ENCODE measurements at regions not wholly inside any gene's neighbourhood (a gene's known extent, or its start where the extent isn't known, plus 50 kb on each side); places are given as distances from the start of the nearest gene placed in this dataset.

DNA sequence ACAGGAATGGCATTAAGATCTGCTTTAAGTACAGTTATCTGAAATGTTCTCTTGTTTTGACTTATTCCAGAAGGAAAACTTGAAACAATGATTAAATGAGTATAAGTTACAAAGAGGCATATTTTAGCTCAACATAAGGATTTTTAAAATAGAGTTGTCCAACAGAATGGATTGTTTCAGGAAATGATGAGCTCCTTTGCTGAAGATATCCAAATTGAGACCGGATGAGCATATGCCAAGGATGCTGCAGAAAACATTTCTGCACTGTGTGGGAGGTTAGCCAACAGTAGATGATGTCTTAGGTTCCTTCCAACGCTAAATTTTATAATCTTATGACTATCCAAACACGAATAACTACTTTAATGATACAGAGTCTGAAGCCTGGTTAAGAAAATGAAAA lies 226.5 kb upstream of the NANOGP8 start:
- DNase-seq (no peak), ATAC-seq (no peak)
- no peaks in the 10 kb centered on the region for H3K36me3 ChIP-seq (ENCODE audit: control insufficient read depth, insufficient read depth, low read length)
- no peaks in the 10 kb centered on the region for H3K4me1 ChIP-seq (ENCODE audit: control insufficient read depth, insufficient read depth, low read length)
- H3K9me3 Mint-ChIP-seq: peaks cover 3 to 9% of the 10 kb centered on the region in 2 donors
- WGBS (ENCODE audit: insufficient coverage): 79% methylated on average over 1 of the region's 3 CpGs
- H3K27ac Mint-ChIP-seq: no peak overlapping the region
- H3K9me3 ChIP-seq (ENCODE audit: control insufficient read depth, insufficient read depth, low read length): no peaks in the 10 kb centered on the region
- intact Hi-C loops (cut with micrococcal nuclease): no loop called here
- TF ChIP-seq, protein P1, sequence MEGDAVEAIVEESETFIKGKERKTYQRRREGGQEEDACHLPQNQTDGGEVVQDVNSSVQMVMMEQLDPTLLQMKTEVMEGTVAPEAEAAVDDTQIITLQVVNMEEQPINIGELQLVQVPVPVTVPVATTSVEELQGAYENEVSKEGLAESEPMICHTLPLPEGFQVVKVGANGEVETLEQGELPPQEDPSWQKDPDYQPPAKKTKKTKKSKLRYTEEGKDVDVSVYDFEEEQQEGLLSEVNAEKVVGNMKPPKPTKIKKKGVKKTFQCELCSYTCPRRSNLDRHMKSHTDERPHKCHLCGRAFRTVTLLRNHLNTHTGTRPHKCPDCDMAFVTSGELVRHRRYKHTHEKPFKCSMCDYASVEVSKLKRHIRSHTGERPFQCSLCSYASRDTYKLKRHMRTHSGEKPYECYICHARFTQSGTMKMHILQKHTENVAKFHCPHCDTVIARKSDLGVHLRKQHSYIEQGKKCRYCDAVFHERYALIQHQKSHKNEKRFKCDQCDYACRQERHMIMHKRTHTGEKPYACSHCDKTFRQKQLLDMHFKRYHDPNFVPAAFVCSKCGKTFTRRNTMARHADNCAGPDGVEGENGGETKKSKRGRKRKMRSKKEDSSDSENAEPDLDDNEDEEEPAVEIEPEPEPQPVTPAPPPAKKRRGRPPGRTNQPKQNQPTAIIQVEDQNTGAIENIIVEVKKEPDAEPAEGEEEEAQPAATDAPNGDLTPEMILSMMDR (IDR thresholded peaks at IDR 0.05): no peak
- H3K36me3 Mint-ChIP-seq: no peaks in the 10 kb centered on the region
- no peak overlapping the region for H3K4me3 Mint-ChIP-seq
- H3K27me3 ChIP-seq (ENCODE audit: control insufficient read depth, insufficient read depth, low read length): no peaks in the 10 kb centered on the region
- no peak overlapping the region for H3K27ac ChIP-seq (ENCODE audit: low read length)
- no peak overlapping the region for H3K4me3 ChIP-seq (ENCODE audit: low read length)
- no peaks in the 10 kb centered on the region for H3K4me1 Mint-ChIP-seq
- H3K27me3 Mint-ChIP-seq (ENCODE audit: low read depth in 2 of 2): no peaks in the 10 kb centered on the region

DNA sequence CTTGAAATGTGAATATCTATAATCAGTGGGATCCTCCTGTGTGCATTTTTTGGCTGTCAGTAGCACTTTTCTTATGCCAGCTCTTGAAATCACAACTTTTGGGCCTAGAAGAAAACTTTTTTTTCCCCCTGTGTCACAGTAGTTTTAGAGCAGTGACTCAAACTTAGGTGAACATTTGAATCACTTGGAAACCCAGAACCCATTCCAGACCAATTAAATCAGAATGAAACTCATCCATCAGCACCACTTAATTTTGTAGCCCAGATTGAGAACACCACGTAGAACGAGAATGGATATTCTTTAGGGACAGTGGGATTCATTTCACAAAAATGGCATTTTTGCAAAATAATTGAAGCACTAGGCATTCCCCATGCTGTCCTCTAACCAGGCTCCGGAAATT lies 224.8 kb upstream of the NANOGP8 start:
- intact Hi-C loops (cut with micrococcal nuclease): no loop called here
- Mint-ChIP-seq H3K4me1 (no peaks in the 10 kb centered on the region), H3K27ac (no peak overlapping the region), H3K36me3 (no peaks in the 10 kb centered on the region), H3K27me3 (ENCODE audit: low read depth in 2 of 2) (no peaks in the 10 kb centered on the region), H3K4me3 (no peak overlapping the region), H3K9me3 (peaks cover 2 to 5% of the 10 kb centered on the region in 2 donors)
- DNase-seq (no peak), ATAC-seq (no peak)
- Histone ChIP-seq H3K36me3 (ENCODE audit: control insufficient read depth, insufficient read depth, low read length) (no peaks in the 10 kb centered on the region), H3K4me1 (ENCODE audit: control insufficient read depth, insufficient read depth, low read length) (no peaks in the 10 kb centered on the region), H3K4me3 (ENCODE audit: low read length) (no peak overlapping the region), H3K27ac (ENCODE audit: low read length) (no peak overlapping the region), H3K9me3 (ENCODE audit: control insufficient read depth, insufficient read depth, low read length) (no peaks in the 10 kb centered on the region), H3K27me3 (ENCODE audit: control insufficient read depth, insufficient read depth, low read length) (no peaks in the 10 kb centered on the region)
- TF ChIP-seq, protein P1 (IDR thresholded peaks at IDR 0.05): no peak
- WGBS (ENCODE audit: insufficient coverage): 84% methylated on average over 3 of the region's 3 CpGs

DNA sequence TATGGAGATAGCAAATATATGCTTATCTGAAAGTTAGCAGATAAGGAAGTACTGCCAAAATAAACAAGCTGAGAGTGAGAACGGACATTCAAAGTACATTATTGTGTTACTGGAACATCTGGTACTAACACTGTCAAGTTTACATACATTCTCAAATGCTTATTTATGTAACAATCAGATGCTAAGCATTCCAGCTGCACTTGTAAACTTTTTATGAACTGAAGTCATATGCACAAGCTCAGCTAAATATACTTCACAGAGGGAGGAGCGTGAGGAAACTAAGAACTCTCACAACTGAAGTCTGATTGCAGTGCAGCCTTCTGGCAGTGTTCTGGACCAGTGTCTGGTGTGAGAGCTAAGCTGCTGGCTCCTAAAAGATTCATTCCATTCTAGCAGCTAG lies 223.7 kb upstream of the NANOGP8 start:
- H3K27me3 Mint-ChIP-seq (ENCODE audit: low read depth in 2 of 2): no peaks in the 10 kb centered on the region
- H3K27ac ChIP-seq (ENCODE audit: low read length): no peak overlapping the region
- intact Hi-C loops (cut with micrococcal nuclease): no loop called here
- no peak overlapping the region for H3K4me3 Mint-ChIP-seq
- H3K36me3 Mint-ChIP-seq: no peaks in the 10 kb centered on the region
- 86% methylated on average over 2 of the region's 2 CpGs for WGBS (ENCODE audit: insufficient coverage)
- ATAC-seq (no peak), DNase-seq (no peak)
- no peaks in the 10 kb centered on the region for H3K4me1 ChIP-seq (ENCODE audit: control insufficient read depth, insufficient read depth, low read length)
- H3K4me1 Mint-ChIP-seq: no peaks in the 10 kb centered on the region
- H3K9me3 Mint-ChIP-seq: peaks cover 2 to 5% of the 10 kb centered on the region in 2 donors
- no peaks in the 10 kb centered on the region for H3K36me3 ChIP-seq (ENCODE audit: control insufficient read depth, insufficient read depth, low read length)
- TF ChIP-seq, protein P1 (IDR thresholded peaks at IDR 0.05): no peak
- H3K4me3 ChIP-seq (ENCODE audit: low read length): no peak overlapping the region
- H3K27me3 ChIP-seq (ENCODE audit: control insufficient read depth, insufficient read depth, low read length): no peaks in the 10 kb centered on the region
- no peak overlapping the region for H3K27ac Mint-ChIP-seq
- no peaks in the 10 kb centered on the region for H3K9me3 ChIP-seq (ENCODE audit: control insufficient read depth, insufficient read depth, low read length)

DNA sequence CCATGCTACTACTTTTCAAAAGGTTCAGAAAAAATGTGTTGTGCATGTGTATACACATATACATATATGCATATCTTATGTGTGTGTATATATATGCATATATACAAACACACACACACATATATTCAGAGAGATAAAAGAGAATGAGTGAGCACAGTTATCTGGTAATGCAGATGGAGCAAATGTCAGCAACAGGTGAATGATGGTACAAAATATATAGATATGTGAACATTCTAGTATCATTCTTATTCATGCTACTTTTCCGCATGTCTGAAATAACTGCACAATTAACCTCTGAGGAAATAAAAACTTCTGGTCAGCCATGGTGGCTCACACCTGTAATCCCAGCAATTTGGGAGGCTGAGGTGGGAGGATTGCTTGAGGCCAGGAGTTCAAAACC lies 222.6 kb upstream of the NANOGP8 start:
- H3K4me1 Mint-ChIP-seq: no peaks in the 10 kb centered on the region
- Histone ChIP-seq H3K27ac (ENCODE audit: low read length) (no peak overlapping the region), H3K36me3 (ENCODE audit: control insufficient read depth, insufficient read depth, low read length) (no peaks in the 10 kb centered on the region), H3K4me3 (ENCODE audit: low read length) (no peak overlapping the region), H3K9me3 (ENCODE audit: control insufficient read depth, insufficient read depth, low read length) (no peaks in the 10 kb centered on the region), H3K4me1 (ENCODE audit: control insufficient read depth, insufficient read depth, low read length) (no peaks in the 10 kb centered on the region), H3K27me3 (ENCODE audit: control insufficient read depth, insufficient read depth, low read length) (no peaks in the 10 kb centered on the region)
- no peak overlapping the region for H3K4me3 Mint-ChIP-seq
- ATAC-seq: no peak
- 100% methylated on average over 1 of the region's 1 CpG for WGBS (ENCODE audit: insufficient coverage)
- TF ChIP-seq, protein P1 (IDR thresholded peaks at IDR 0.05): no peak
- no peak overlapping the region for H3K27ac Mint-ChIP-seq
- H3K9me3 Mint-ChIP-seq: peaks cover 0 to 2% of the 10 kb centered on the region in 2 donors
- intact Hi-C loops (cut with micrococcal nuclease): no loop called here
- no peaks in the 10 kb centered on the region for H3K27me3 Mint-ChIP-seq (ENCODE audit: low read depth in 2 of 2)
- no peaks in the 10 kb centered on the region for H3K36me3 Mint-ChIP-seq
- DNase-seq: no peak
